ENCODE measurements at regions not wholly inside any gene's neighbourhood (a gene's known extent, or its start where the extent isn't known, plus 50 kb on each side); places are given as distances from the start of the nearest gene placed in this dataset.

- no peak for TF ChIP-seq TAF1 (IDR thresholded peaks at IDR 0.05; ENCODE audit: borderline replicate concordance, insufficient read depth, low read length)
- TF ChIP-seq POLR2AphosphoS5 (IDR thresholded peaks at IDR 0.05; ENCODE audit: low read depth, low read length), result no peak
- no peak for TF ChIP-seq SIN3A (IDR thresholded peaks at IDR 0.05; ENCODE audit: borderline replicate concordance, insufficient read depth, low read length)
- no peak for TF ChIP-seq FOXP2 (optimal IDR thresholded peaks at IDR 0.05; ENCODE audit: borderline replicate concordance, extremely low read depth, extremely low read length, insufficient read depth)
Observed at GRCh38 chr7:13832346-13832745, 157.1 kb downstream of the ETV1 start.

GRCh38 chr7:13834328-13834761, 155.1 kb downstream of the ETV1 start:
- TF ChIP-seq POLR2AphosphoS5 (IDR thresholded peaks at IDR 0.05; ENCODE audit: low read depth, low read length), result no peak
- TF ChIP-seq FOXP2 (optimal IDR thresholded peaks at IDR 0.05; ENCODE audit: borderline replicate concordance, extremely low read depth, extremely low read length, insufficient read depth), result no peak
- TF ChIP-seq SIN3A (IDR thresholded peaks at IDR 0.05; ENCODE audit: borderline replicate concordance, insufficient read depth, low read length), result no peak
- no peak for TF ChIP-seq REST (IDR thresholded peaks at IDR 0.05; ENCODE audit: insufficient read depth in 1 of 2, low read depth in 2 of 2, low read length in 2 of 2)
- TF ChIP-seq TAF1 (IDR thresholded peaks at IDR 0.05; ENCODE audit: borderline replicate concordance, insufficient read depth, low read length), result no peak

GRCh38 chr7:13835442-13835841, 154.0 kb downstream of the ETV1 start:
- no peak for TF ChIP-seq REST (IDR thresholded peaks at IDR 0.05; ENCODE audit: insufficient read depth in 1 of 2, low read depth in 2 of 2, low read length in 2 of 2)
- TF ChIP-seq FOXP2 (optimal IDR thresholded peaks at IDR 0.05; ENCODE audit: borderline replicate concordance, extremely low read depth, extremely low read length, insufficient read depth), result no peak
- TF ChIP-seq SIN3A (IDR thresholded peaks at IDR 0.05; ENCODE audit: borderline replicate concordance, insufficient read depth, low read length), result no peak
- no peak for TF ChIP-seq POLR2AphosphoS5 (IDR thresholded peaks at IDR 0.05; ENCODE audit: low read depth, low read length)

- TF ChIP-seq FOXP2 (optimal IDR thresholded peaks at IDR 0.05; ENCODE audit: borderline replicate concordance, extremely low read depth, extremely low read length, insufficient read depth) (no peak), POLR2AphosphoS5 (IDR thresholded peaks at IDR 0.05; ENCODE audit: low read depth, low read length) (no peak), REST (IDR thresholded peaks at IDR 0.05; ENCODE audit: insufficient read depth in 1 of 2, low read depth in 2 of 2, low read length in 2 of 2) (no peak), TAF1 (IDR thresholded peaks at IDR 0.05; ENCODE audit: borderline replicate concordance, insufficient read depth, low read length) (no peak), SIN3A (IDR thresholded peaks at IDR 0.05; ENCODE audit: borderline replicate concordance, insufficient read depth, low read length) (no peak)
Observed at GRCh38 chr7:13839063-13839462, 150.4 kb downstream of the ETV1 start.
